ENCODE measurements at regions not wholly inside any gene's neighbourhood (a gene's known extent, or its start where the extent isn't known, plus 50 kb on each side); places are given as distances from the start of the nearest gene placed in this dataset.
"Not testable (repeated sequence)": the region's sequence is repeated elsewhere in the genome, so short reads cannot be mapped to it uniquely, and the experiment has no call there.

DNA sequence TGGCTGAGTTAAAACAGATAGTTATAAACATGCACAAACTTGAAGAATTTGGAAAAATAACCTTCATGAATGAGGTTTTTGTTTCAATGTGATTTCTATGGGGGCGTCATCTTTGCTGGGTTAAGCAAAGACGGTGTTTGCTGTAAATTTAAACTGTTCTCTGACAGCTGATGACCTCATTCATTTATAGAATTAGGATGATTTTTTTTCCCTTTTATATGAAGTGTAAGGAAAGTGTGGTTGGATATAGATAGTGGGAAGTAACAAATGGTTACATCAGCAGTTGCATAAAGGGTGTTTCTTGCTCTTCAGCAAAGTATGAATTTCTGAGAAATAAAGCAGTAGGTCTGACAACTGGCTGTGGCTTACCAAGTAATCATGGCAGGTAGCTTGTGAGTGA is 137.2 kb upstream of the CENPW start:
- TF ChIP-seq CTCF (IDR thresholded peaks at IDR 0.05; ENCODE audit: low read depth, low read length) = no peak
- no peak for DNase-seq (ENCODE audit: low read depth, low spot score)
- in situ Hi-C loops (cut with HindIII; ENCODE audit: low sequenced_read_pairs) = no loop called here
- H3K4me3 ChIP-seq (ENCODE audit: low read depth, low read length) = no peak overlapping the region

DNA sequence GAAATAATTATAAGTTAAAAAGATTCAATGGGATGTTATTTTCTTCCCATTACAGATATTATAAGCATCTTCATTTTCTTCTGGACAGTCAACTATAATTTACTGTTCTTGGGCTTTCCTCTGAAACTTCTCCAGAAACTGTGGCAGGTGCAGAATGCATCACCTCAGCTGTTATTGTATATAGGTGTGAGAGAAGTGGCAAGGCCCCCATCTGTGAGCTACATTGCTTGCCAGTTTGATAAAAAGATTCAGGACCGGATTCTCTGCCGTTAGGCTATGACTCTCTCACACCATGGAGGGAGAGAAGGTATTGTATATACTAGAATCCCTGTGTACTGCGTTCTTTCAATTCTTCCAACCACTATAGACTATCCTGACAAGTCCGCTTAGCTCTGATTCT is 135.8 kb upstream of the CENPW start:
- no peak for DNase-seq (ENCODE audit: low read depth, low spot score)
- TF ChIP-seq CTCF (IDR thresholded peaks at IDR 0.05; ENCODE audit: low read depth, low read length) = no peak
- in situ Hi-C loops (cut with HindIII; ENCODE audit: low sequenced_read_pairs) = no loop called here
- H3K4me3 ChIP-seq (ENCODE audit: low read depth, low read length) = no peak overlapping the region

DNA sequence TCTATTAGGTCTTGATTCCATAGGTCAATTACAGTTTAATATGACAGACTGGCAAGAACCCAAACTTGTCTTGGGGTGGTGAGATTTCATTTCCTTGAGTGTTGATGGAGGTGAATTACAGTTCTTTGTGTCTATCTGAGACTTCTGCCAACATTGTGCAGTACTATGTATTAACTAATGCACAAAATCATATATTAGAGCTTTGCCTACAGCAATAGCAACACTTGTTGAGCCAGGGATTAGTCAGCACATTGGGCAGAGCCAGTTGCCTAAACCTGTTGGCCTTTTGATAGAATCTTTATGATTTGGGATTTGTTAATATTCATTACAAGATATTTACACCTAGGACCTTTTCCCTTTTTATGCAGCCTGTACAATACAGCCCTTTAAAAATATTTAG is 135.3 kb upstream of the CENPW start:
- TF ChIP-seq CTCF (IDR thresholded peaks at IDR 0.05; ENCODE audit: low read depth, low read length) = no peak
- no peak overlapping the region for H3K4me3 ChIP-seq (ENCODE audit: low read depth, low read length)
- in situ Hi-C loops (cut with HindIII; ENCODE audit: low sequenced_read_pairs) = no loop called here
- DNase-seq (ENCODE audit: low read depth, low spot score) = no peak

GRCh38 chr6:126206504-126207246 is 133.2 kb upstream of the CENPW start:
- no peak for TF ChIP-seq CTCF (IDR thresholded peaks at IDR 0.05; ENCODE audit: low read depth, low read length)
- in situ Hi-C loops (cut with HindIII; ENCODE audit: low sequenced_read_pairs) = no loop called here
- DNase-seq (ENCODE audit: low read depth, low spot score) = no peak
- no peak overlapping the region for H3K4me3 ChIP-seq (ENCODE audit: low read depth, low read length)

DNA sequence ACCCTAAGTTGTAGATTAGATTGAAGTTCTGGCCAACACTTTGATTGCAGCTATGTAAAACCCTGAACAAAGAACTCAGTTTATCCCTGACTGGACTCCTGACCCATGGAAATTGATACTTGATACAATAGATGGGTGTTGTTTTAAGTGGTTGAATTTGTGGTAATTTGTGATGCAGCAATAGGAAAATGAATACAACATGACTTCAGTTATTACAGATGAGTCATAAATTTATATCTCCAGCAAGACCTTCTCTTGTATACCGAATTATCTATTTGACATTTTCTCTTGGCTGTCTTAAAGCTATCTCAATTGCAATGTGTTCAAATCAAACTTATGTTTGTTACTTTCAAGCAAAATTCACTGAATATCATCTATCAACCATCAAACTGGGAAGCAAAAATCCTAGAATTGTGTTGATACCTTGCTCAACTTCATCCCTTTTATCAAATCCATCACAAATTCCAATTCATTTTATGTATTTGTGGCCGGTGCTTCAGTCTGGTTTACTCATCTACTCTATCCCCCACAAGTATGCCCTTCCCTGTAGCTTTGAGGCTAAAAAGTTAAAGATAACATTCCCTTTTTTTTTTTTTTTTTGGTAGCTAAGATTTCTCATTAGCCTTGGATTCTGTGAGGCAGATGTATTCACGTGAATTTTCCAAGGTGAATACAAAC is 129.4 kb upstream of the CENPW start:
- no peak for TF ChIP-seq CTCF (IDR thresholded peaks at IDR 0.05; ENCODE audit: low read depth, low read length)
- peak; percentile 30 for DNase-seq (ENCODE audit: low read depth, low spot score)
- in situ Hi-C loops (cut with HindIII; ENCODE audit: low sequenced_read_pairs) = no loop called here
- no peak overlapping the region for H3K4me3 ChIP-seq (ENCODE audit: low read depth, low read length)

- H3K4me3 ChIP-seq (ENCODE audit: low read depth, low read length) = no peak overlapping the region
- in situ Hi-C loops (cut with HindIII; ENCODE audit: low sequenced_read_pairs) = no loop called here
- DNase-seq (ENCODE audit: low read depth, low spot score) = no peak
- TF ChIP-seq CTCF (IDR thresholded peaks at IDR 0.05; ENCODE audit: low read depth, low read length) = no peak
Observed at GRCh38 chr6:126217497-126217896, 122.4 kb upstream of the CENPW start.

DNA sequence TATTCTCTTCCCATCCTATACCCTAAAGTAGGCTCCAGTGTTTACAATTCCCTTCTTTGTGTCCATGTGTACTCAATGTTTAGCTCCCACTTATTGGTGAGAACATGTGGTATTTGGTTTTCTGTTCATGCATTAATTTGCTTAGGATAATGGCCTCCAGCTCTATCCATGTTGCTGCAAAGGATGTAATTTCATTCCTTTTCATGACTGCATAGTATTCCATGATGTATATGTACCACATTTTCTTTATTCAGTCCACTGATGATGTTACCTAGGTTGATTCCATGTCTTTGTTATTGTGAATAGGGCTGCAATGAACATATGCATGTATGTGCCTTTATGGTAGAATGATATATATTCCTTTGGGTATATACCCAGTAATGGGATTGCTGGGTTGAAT is 119.0 kb upstream of the CENPW start:
- DNase-seq (ENCODE audit: low read depth, low spot score); in situ Hi-C loops (cut with HindIII; ENCODE audit: low sequenced_read_pairs); H3K4me3 ChIP-seq (ENCODE audit: low read depth, low read length): not testable (repeated sequence)
